ENCODE measurements at regions not wholly inside any gene's neighbourhood (a gene's known extent, or its start where the extent isn't known, plus 50 kb on each side); places are given as distances from the start of the nearest gene placed in this dataset.

GRCh38 chr2:142673836-142674235 lies 203.6 kb upstream of the KYNU start:
- TF ChIP-seq CTCF (IDR thresholded peaks at IDR 0.05): no peak
- TF ChIP-seq POLR2A (IDR thresholded peaks at IDR 0.05): no peak
- TF ChIP-seq EP300 (IDR thresholded peaks at IDR 0.05): no peak
- no peak for TF ChIP-seq POLR2AphosphoS5 (IDR thresholded peaks at IDR 0.05)

DNA sequence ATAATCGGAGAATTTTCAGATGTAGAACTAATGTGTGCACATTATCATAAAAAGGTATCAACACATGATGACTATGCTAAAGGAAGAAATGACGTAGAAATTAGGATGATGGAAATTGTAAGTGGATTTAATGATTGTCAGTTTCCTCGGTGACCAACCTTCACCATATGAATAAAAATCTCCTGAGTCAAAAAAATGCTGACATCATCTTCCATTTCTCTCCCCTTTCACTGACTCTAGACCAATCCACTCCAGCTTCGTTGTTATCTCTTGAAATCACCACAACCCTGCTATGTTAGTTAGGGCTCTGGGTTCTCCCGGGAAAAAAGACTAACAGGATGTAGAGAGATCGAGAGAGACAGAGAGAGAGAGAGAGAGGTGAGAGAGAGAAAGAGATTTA lies 204.8 kb upstream of the KYNU start:
- Histone ChIP-seq H3K4me1 (no peaks in the 10 kb centered on the region), H3K27ac (no peak overlapping the region), H3K4me3 (no peak overlapping the region), H3K9me3 (no peaks in the 10 kb centered on the region), H3K36me3 (no peaks in the 10 kb centered on the region), H3K27me3 (no peaks in the 10 kb centered on the region)
- WGBS: 82% methylated on average over 6 of the region's 6 CpGs
- TF ChIP-seq POLR2AphosphoS5 (IDR thresholded peaks at IDR 0.05) (no peak), CTCF (IDR thresholded peaks at IDR 0.05) (no peak), POLR2A (IDR thresholded peaks at IDR 0.05) (no peak), EP300 (IDR thresholded peaks at IDR 0.05) (no peak)
- no peak for DNase-seq (ENCODE audit: low spot score in 2 of 2)

More at GRCh38 chr2:142673836-142674235, 203.6 kb upstream of the KYNU start:
- no peaks in the 10 kb centered on the region for H3K36me3 ChIP-seq
- DNase-seq (ENCODE audit: low spot score in 2 of 2): no peak
- H3K27me3 ChIP-seq: no peaks in the 10 kb centered on the region
- H3K27ac ChIP-seq: no peak overlapping the region
- WGBS: 77% methylated on average over 4 of the region's 4 CpGs
- no peaks in the 10 kb centered on the region for H3K4me1 ChIP-seq
- no peaks in the 10 kb centered on the region for H3K9me3 ChIP-seq
- no peak overlapping the region for H3K4me3 ChIP-seq

- Histone ChIP-seq H3K4me1 (no peaks in the 10 kb centered on the region), H3K4me3 (no peak overlapping the region), H3K27me3 (no peaks in the 10 kb centered on the region), H3K27ac (no peak overlapping the region), H3K36me3 (no peaks in the 10 kb centered on the region), H3K9me3 (no peaks in the 10 kb centered on the region)
- WGBS: 34% methylated on average over 1 of the region's 1 CpG
- DNase-seq (ENCODE audit: low spot score in 2 of 2): no peak
- TF ChIP-seq POLR2A (IDR thresholded peaks at IDR 0.05) (no peak), POLR2AphosphoS5 (IDR thresholded peaks at IDR 0.05) (no peak), EP300 (IDR thresholded peaks at IDR 0.05) (no peak), CTCF (IDR thresholded peaks at IDR 0.05) (no peak)
Observed at GRCh38 chr2:142670362-142670761, 207.1 kb upstream of the KYNU start.

- no peaks in the 10 kb centered on the region for H3K4me1 ChIP-seq
- no peaks in the 10 kb centered on the region for H3K27me3 ChIP-seq
- no peaks in the 10 kb centered on the region for H3K36me3 ChIP-seq
- no peak overlapping the region for H3K27ac ChIP-seq
- WGBS: 55% methylated on average over 3 of the region's 3 CpGs
- DNase-seq (ENCODE audit: low spot score in 2 of 2): no peak
- no peak overlapping the region for H3K4me3 ChIP-seq
- no peaks in the 10 kb centered on the region for H3K9me3 ChIP-seq
- TF ChIP-seq CTCF (IDR thresholded peaks at IDR 0.05) (no peak), EP300 (IDR thresholded peaks at IDR 0.05) (no peak), POLR2AphosphoS5 (IDR thresholded peaks at IDR 0.05) (no peak), POLR2A (IDR thresholded peaks at IDR 0.05) (no peak)
Observed at GRCh38 chr2:142668420-142668819, 209.0 kb upstream of the KYNU start.

- Histone ChIP-seq H3K4me1 (no peaks in the 10 kb centered on the region), H3K4me3 (no peak overlapping the region), H3K9me3 (no peaks in the 10 kb centered on the region), H3K36me3 (no peaks in the 10 kb centered on the region), H3K27me3 (no peaks in the 10 kb centered on the region), H3K27ac (no peak overlapping the region)
- 84% methylated on average over 3 of the region's 3 CpGs for WGBS
- TF ChIP-seq CTCF (IDR thresholded peaks at IDR 0.05) (no peak), EP300 (IDR thresholded peaks at IDR 0.05) (no peak), POLR2A (IDR thresholded peaks at IDR 0.05) (no peak), POLR2AphosphoS5 (IDR thresholded peaks at IDR 0.05) (no peak)
- DNase-seq (ENCODE audit: low spot score in 2 of 2): no peak
Observed at GRCh38 chr2:142665241-142665640, 212.2 kb upstream of the KYNU start.
